ENCODE measurements at regions not wholly inside any gene's neighbourhood (a gene's known extent, or its start where the extent isn't known, plus 50 kb on each side); places are given as distances from the start of the nearest gene placed in this dataset.

DNA sequence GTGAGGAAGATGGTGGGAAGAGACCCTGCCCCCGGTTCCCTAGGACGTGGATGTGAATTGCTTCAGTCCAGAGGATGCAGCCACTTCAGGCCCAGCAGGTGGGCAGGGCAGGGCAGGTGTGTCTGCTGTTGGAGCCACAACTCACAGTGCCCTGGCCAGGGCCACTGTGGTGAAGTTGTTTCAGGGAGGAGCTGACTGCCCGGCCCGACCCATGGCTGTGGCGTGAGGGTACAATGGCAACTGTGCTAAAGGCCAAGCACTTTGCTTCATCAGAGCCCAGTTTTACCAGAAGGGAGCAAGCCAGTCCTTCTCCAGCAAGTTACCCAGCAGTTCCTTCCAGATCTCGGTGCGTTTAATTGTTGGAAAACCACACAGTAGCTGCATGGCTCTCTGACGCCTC lies 1174.4 kb downstream of the BRD1 start:
- no peak for DNase-seq (ENCODE audit: low spot score)

- DNase-seq (ENCODE audit: low spot score): no peak
Observed at GRCh38 chr22:48652796-48653195, 1174.9 kb downstream of the BRD1 start.

DNA sequence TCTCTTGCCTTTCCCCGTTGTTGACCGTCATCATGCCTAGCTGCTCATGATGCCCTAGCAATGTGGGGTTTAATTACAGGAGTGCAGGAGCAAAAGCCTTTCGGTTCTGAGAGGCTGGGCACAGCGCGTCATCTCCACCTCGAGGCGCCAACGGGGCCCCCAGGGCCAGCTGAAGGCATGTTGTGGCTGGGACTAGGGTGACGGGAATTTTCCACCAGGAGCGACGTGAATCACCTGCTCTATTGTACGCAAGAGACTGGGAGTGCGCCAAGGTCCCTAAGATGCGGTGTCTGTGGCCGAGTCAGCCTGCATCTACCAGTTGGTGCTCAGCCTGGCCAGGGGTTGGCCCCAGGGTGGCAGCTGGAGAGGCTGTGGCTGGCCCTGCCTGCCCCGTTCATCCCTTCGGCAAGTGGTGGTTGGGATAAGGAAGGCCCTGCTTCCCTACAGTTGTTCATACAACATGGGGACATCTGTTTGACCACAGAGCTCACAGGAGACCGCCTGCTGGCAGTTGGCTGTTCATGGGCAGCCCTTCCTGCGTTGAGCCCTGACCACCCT lies 1175.6 kb downstream of the BRD1 start:
- no peak for DNase-seq (ENCODE audit: low spot score)

- DNase-seq (ENCODE audit: low spot score): no peak
Observed at GRCh38 chr22:48651036-48651890, 1176.4 kb downstream of the BRD1 start.

- DNase-seq (ENCODE audit: low spot score): no peak
Observed at GRCh38 chr22:48650323-48651035, 1177.2 kb downstream of the BRD1 start.

DNA sequence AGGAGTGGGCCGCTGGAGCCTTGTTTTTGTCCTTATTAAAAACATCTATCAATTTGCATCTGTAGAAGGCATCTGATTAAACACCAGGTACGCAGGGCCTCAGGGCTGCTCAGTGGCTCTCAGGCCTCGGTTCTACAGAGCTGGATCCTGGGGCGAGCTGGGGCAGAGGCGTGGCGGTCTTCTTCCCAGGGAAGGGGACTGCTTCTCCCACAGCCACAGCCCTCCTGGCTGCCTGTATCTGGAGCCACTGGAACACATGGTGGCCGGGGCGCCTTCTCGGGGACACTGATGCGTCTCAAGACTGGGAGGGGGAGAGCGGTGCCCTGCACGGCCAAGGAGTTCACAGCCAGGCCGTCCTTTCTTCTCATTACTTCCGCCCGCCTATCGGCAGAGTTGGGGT lies 1178.2 kb downstream of the BRD1 start:
- no peak for DNase-seq (ENCODE audit: low spot score)

DNA sequence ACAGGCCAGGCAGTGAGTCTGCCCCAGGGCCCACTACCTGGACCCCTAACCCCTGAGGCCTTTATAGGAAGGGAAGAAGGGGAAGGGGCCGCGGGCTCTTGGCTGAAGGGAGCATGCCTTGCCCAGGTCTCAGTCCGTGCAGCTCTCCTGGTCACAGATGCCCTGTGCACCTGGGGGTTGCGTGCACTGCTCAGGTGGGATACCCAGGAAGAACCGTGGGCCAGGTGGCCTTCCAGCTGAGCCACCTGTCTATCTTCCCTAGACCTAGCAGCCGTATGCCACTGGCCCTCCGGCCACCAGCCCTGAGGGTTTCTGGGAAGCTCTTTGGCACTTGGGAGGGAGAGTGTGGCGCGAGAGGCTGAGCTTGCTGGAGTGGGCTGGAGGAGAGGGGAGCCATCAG lies 1178.6 kb downstream of the BRD1 start:
- DNase-seq (ENCODE audit: low spot score): no peak

DNA sequence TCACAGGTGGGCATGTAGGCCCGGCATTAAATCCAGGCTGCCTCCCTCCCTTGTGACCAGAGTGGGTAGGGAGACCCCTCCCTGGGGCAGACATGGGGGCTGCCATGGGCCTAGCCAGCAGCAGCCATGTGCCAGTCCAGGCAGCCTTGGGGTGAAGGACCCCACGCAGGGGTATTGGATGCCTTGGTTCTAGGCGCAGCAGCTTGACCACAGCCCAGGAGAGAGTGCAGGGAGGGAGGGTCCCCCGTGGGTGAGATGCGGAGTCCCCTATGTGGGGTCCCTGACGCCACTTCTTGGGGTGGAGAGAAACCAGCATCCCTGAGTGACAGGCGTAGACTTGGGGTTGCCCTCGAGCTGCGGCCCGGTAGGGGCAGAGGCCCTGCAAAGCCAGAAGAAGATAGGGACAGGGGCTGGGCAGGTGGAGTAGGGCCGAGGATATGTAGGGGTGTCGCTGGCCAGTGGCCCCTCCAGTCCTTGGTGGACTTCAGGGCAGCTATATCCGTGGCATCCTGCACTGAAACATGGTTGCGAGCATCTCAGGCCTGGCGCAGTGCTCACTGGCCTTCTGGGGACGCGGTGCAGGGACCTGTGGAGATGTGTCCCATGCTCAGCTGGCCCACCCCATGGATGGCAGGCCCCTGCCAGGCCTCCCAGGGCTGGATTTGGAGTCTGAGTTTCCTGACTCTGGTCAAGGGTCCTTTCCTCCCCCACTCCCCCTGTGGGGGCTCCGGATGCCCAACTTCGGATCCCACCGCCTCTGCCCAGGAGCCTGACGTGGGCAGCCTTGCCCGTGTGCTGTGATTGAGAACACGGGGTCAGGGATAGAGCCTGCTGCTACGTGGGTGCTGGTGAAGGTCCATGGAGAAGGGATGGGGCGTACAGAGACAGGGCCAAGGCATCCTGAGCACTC lies 1179.8 kb downstream of the BRD1 start:
- DNase-seq (ENCODE audit: low spot score): no peak

DNA sequence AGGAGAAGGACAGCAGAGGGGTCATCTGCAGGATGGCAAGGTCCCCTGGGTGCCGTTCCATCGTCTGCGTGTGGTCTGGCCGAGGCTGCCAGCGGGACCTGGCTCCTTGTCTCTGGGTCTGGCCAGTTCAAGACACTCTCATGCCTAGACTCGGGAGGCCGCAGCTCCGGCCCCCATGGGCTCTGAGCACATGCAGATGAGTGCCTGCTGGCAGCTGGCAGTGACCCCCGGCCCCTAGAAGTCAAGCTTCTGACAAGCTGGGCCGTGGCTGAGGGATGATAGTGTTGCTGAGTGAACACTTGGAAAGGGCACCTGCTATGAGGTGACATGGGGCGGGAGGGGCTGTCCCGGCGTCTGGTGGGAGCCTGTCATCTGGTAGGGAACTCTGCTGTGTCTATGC lies 1180.6 kb downstream of the BRD1 start:
- DNase-seq (ENCODE audit: low spot score): no peak

GRCh38 chr22:48646216-48646925 lies 1181.3 kb downstream of the BRD1 start:
- DNase-seq (ENCODE audit: low spot score): no peak

DNA sequence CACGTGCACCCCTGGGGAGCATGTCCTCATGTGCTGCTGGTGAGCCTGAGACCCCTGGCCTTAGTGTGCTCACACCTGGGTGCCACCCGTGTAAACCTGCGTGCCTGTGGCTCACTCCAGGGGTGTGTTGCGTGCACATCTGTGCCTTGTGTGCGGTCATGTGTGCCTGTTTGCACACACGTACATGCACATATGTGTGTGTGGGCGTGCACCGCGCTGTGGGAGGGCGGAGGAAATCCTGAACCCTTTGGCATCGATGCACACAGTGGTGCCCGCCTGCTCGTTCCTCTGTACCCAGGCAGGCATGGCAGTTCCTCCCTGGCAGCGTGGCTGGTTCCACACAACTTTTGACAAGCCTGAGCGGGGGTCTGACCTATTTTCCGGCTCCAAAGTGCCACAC lies 1181.9 kb downstream of the BRD1 start:
- DNase-seq (ENCODE audit: low spot score): no peak

- DNase-seq (ENCODE audit: low spot score): no peak
Observed at GRCh38 chr22:48644997-48645396, 1182.7 kb downstream of the BRD1 start.

- DNase-seq (ENCODE audit: low spot score): peak; percentile 63
Observed at GRCh38 chr22:48644108-48644507, 1183.6 kb downstream of the BRD1 start.

DNA sequence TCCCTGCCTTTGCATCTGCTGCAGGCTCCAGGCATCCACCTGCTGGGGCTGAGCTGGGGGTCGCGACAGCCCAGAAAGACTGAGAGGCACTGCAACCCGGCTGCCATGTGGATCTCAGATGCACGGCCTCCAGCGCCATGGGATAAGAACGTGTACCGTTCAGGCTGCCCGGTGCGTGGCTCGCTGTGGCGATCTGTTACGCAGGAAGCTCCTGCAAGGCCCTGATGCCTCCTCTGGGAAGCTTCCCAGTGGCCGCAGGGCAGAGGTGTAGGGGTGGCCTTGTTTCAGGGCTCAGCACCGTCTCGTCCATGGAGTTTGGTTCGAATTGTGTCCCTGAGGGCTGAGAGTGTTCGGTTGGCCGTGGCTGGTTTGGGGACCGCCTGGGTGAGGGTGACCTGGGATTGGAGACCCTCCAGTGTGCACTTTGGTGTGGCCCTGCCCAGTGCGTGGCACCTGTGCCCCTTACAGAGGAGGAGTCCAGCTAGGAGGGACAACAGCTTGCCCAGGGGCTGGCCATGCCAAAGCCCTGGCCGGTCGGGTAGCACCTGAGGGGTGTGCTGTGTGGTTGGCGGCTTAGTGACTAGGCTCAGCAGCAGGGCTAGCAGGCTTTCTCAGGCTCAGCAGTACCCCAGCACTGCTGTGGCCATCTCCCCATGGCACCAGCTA lies 1184.5 kb downstream of the BRD1 start:
- no peak for DNase-seq (ENCODE audit: low spot score)

DNA sequence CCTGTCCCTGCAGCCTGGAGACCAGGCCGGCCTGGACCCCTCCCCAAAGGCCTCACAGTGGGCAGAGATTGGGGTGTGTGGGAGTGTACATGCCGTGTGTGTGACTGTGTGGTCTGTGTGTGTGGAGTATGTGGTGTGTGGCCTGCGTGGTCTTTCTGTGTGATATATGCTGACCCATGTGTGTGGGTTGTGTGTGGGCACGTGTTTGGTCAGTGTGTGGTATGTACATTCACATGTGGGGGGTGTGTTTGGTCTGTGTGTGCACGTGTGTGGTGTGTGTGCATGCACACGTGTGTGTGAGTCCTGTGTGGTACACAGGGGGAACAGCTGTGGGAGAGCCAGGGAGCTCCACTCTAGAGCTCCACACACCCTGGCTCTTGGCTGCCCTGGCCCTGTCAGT lies 1185.1 kb downstream of the BRD1 start:
- DNase-seq (ENCODE audit: low spot score): no peak

DNA sequence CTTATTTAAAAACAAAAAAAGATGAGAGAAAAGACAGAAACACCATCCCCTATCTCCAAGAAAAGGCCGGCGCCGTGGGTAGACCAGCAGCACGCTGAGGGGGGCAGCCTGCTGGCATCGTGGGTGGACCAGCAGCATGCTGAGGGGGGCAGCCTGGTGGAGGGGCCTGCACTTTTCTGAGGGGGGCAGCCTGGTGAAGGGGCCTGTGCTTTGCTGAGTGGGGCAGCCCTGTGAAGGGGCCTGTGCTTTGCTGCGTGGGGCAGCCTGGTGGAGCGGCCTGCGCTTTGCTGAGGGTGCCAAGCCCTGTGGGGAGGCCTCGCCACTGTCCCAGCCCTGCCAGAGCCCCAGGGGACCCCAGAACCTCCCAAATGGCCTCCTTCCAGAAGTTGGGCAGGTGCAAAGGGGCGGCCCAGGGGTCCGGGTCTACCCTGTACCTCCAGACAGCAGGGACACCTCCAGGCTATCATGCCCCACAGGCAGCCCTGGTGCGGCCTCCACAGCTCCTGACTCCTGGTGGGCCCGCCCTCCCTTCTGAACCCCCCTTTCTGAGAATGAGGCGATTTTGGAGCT lies 1185.7 kb downstream of the BRD1 start:
- DNase-seq (ENCODE audit: low spot score): no peak

DNA sequence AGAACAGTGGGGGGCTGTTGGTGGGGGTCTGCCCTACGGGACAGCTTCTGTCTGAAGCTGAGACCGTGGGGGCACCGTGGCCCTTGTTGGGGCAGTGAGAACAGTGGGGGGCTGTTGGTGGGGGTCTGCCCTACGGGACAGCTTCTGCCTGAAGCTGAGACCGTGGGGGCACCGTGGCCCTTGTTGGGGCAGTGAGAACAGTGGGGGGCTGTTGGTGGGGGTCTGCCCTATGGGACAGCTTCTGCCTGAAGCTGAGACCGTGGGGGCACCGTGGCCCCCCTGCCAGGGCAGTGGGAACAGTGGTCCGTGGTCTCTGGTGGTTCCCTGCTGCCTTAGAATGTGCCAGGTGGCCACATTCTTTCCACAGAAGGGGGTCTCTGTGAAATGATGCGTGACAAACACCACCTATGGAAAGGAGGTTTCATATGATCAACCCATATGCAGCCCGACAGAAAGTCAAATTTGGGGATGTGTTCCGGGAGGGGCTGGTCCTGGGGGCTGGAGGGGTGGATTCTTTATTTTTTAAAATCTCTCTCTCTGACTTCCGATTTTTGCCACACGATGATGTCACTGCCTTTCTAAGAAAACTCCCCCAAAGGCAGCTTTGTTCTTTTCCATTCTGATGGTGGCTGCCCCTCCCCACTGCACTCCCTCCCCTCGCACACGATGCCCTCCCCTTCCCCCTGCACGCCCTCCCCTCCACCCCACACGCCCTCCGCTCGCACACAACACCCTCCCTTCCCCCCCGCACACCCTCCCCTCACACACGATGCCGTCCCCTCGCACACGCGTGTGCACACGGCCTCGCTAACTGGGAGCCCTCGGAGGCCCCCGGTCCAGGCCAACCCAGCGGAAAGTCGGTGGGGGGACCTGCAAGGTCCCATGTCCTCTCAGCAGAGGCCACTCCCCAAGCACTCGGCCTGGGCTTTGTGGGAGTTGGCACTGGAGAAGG lies 1186.5 kb downstream of the BRD1 start:
- no peak for DNase-seq (ENCODE audit: low spot score)

DNA sequence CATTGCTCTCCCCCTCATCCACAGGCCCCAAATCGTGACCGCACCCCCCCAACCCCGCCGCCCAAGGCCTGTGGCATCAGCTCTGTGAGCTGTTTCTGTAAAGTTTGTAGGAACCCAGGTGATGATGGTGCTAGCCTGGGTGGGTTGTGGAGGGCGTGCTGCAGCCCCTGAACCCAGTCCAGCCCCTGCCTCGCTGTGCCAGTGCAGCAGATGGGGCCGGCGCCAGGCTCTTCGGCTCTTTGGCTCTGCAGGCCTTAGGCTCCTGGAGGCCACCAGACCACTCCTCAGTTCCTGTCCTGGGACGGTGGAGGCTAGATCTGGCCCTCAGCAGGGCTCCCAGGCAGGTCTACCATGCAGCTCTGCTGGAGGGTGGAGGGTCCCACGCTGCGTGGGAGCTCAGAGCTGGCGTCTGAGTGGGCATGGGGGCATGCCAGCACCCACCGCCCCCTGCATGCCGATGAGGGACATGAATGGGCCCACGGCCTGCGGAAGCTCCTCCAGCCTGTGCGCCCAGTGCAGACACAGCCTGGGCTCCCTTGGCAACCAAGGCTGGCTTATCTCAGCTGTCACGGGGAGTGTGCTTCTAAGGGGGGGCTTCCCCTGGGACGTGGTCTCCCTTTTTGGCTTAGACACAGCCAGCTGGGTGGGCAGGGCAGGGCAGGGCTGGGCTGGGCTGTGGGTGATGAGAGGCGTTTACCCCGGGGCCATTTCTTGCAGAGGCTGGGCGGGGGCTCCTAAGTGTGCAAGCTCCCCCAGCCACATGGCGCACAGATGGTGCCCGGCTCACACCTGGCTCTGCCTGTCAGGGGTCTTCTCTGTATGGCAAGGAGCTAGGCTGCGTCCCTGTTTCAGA lies 1187.6 kb downstream of the BRD1 start:
- DNase-seq (ENCODE audit: low spot score): no peak
